ACC112 (cell line): ENCODE measurements at regions not wholly inside any gene's neighbourhood (a gene's known extent, or its start where the extent isn't known, plus 50 kb on each side); places are given as distances from the start of the nearest gene placed in this dataset.
"Not testable (repeated sequence)": the region's sequence is repeated elsewhere in the genome, so short reads cannot be mapped to it uniquely, and the experiment has no call there.

Experiments used
- H2AFZ ChIP-seq: fragments of 200-600 bp; sonication (generic); one replicate; pipeline ENCODE4 v1.6.0; 2017; ENCODE audit warnings: antibody characterized with exemption, low read length; ENCODE audit not compliant: unreplicated experiment
- H3K27ac ChIP-seq: fragments of 200-600 bp; sonication (generic); 2 replicates; pipeline ENCODE4 v1.5.1; 2014; ENCODE audit warnings: low read depth, mild to moderate bottlenecking, antibody characterized with exemption, low read length, moderate library complexity
- H3K27me3 ChIP-seq: fragments of 200-600 bp; sonication (generic); 2 replicates; pipeline ENCODE4 v1.6.1; 2014; ENCODE audit warnings: mild to moderate bottlenecking, antibody characterized with exemption, low read length, moderate library complexity, mixed read lengths; ENCODE audit not compliant: insufficient read depth
- H3K36me3 ChIP-seq: fragments of 200-600 bp; sonication (generic); 2 replicates; pipeline ENCODE4 v1.6.1; 2016; ENCODE audit warnings: mild to moderate bottlenecking, antibody characterized with exemption, low read length, moderate library complexity, mixed read lengths; ENCODE audit not compliant: insufficient read depth
- H3K4me1 ChIP-seq: fragments of 200-600 bp; sonication (generic); one replicate; pipeline ENCODE4 v1.6.1; 2016; ENCODE audit warnings: low read length, mixed read lengths; ENCODE audit not compliant: insufficient read depth, unreplicated experiment, control insufficient read depth
- H3K4me3 ChIP-seq: fragments of 200-600 bp; sonication (generic); 2 replicates; pipeline ENCODE4 v1.5.1; 2014; ENCODE audit warnings: mild to moderate bottlenecking, low read depth, low read length
- H3K79me2 ChIP-seq: fragments of 200-600 bp; sonication (generic); one replicate; pipeline ENCODE4 v1.6.0; 2016; ENCODE audit warnings: low read length; ENCODE audit not compliant: control insufficient read depth, unreplicated experiment, insufficient read depth

GRCh38 chr11:97922933-97923332 is 1097.8 kb upstream of the CNTN5 start:
- H3K4me3 ChIP-seq, H3K79me2 ChIP-seq, H2AFZ ChIP-seq, H3K4me1 ChIP-seq, H3K27me3 ChIP-seq, H3K27ac ChIP-seq, H3K36me3 ChIP-seq: not testable (repeated sequence)

- H3K4me3 ChIP-seq = no peak overlapping the region
Measured at GRCh38 chr11:97934572-97935208, 1086.1 kb upstream of the CNTN5 start.

GRCh38 chr11:97937501-97937900 is 1083.2 kb upstream of the CNTN5 start:
- Histone ChIP-seq H3K79me2 (no peaks in the 10 kb centered on the region), H3K4me1 (no peaks in the 10 kb centered on the region), H3K36me3 (no peaks in the 10 kb centered on the region), H2AFZ (no peak overlapping the region), H3K27ac (no peak overlapping the region), H3K4me3 (no peak overlapping the region), H3K27me3 (no peaks in the 10 kb centered on the region)

More at GRCh38 chr11:97934572-97935208, 1086.1 kb upstream of the CNTN5 start:
- H3K4me1 ChIP-seq = no peaks in the 10 kb centered on the region
- H2AFZ ChIP-seq = no peak overlapping the region
- H3K79me2 ChIP-seq = no peaks in the 10 kb centered on the region
- H3K27ac ChIP-seq = no peak overlapping the region
- no peaks in the 10 kb centered on the region for H3K27me3 ChIP-seq
- no peaks in the 10 kb centered on the region for H3K36me3 ChIP-seq

DNA sequence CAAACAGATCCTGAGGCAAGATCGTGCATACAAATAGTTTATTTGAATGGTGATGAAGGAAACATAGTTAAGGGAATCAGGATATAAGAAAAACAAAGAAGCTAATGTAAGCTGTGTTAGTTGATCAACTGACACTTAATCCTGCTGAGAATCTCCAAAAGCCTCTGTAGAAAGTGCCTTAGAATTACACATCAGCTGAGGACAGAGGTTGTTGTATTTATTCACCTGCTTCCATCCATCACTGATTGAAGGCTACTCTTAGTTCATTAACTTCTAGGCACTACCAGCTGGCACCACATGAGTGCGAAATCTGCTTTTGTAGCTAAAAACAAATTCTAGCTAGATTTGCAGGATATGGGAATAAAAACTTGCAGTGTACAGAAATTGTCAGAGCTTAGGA is 1082.0 kb upstream of the CNTN5 start:
- H3K79me2 ChIP-seq = no peaks in the 10 kb centered on the region
- H3K27me3 ChIP-seq = no peaks in the 10 kb centered on the region
- no peaks in the 10 kb centered on the region for H3K36me3 ChIP-seq
- H3K4me1 ChIP-seq = no peaks in the 10 kb centered on the region
- no peak overlapping the region for H3K27ac ChIP-seq
- no peak overlapping the region for H3K4me3 ChIP-seq
- H2AFZ ChIP-seq = no peak overlapping the region

DNA sequence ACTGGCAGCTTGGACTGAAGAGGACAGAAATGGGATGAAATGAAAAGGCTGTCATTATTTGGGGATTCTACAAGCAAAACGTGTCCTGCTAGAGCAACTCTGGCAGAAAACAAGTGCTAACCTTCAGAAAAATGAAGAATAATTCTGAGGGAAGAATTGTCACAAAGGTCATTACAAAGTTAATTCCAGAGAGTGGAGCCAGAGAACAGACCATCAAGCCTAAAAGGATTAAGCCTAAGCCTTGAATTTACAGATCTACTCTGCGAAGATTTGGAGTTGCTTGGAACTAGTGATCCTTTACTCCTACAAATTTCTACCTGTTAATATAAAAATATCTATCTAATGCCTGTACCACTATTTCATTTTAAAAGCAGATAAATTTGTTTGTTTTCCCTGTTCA is 1077.3 kb upstream of the CNTN5 start:
- Histone ChIP-seq H3K36me3 (no peaks in the 10 kb centered on the region), H3K27me3 (no peaks in the 10 kb centered on the region), H3K79me2 (no peaks in the 10 kb centered on the region), H3K4me1 (no peaks in the 10 kb centered on the region), H3K4me3 (no peak overlapping the region), H2AFZ (no peak overlapping the region), H3K27ac (no peak overlapping the region)

DNA sequence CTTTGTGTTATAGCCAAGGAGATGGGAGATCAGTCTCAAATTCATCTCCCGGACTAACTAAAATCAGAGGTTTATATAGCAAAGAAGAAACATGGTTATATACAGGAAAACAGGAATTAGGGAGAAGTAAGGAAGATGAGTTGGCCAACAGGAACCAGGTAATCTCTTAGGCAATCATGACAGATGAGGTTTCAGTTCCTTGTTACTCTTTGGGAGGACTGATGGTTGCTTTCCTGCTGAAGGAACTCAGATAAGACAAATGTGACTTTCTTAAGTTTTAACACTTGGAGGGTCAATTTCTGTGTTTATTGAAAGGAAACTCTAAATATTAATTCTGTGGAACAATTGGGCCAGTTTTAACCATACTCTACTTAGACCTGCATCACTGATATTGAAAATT is 1072.0 kb upstream of the CNTN5 start:
- no peak overlapping the region for H2AFZ ChIP-seq
- H3K4me3 ChIP-seq = no peak overlapping the region
- H3K27me3 ChIP-seq = no peaks in the 10 kb centered on the region
- H3K4me1 ChIP-seq = no peaks in the 10 kb centered on the region
- H3K36me3 ChIP-seq = no peaks in the 10 kb centered on the region
- H3K27ac ChIP-seq = no peak overlapping the region
- H3K79me2 ChIP-seq = no peaks in the 10 kb centered on the region

DNA sequence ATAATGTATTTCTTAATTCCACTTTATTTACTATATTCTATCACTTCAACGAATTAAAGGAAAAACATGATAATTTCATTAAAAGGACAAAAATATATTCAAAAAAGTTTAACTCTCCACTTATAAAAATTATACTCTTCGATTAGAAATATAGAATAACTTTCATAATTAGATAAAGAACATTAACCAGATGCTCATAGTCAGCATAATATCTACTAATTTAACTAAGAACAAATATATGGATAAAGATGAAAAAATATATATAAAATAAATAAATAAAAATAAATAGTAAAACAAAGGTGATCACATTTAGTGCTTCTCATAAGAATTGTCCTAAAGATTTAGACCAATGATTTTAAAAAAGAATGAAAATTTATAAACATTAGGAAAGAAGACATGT is 1065.2 kb upstream of the CNTN5 start:
- no peak overlapping the region for H3K27ac ChIP-seq
- H3K27me3 ChIP-seq = no peaks in the 10 kb centered on the region
- H2AFZ ChIP-seq = no peak overlapping the region
- no peaks in the 10 kb centered on the region for H3K36me3 ChIP-seq
- no peak overlapping the region for H3K4me3 ChIP-seq
- no peaks in the 10 kb centered on the region for H3K79me2 ChIP-seq
- H3K4me1 ChIP-seq = no peaks in the 10 kb centered on the region

DNA sequence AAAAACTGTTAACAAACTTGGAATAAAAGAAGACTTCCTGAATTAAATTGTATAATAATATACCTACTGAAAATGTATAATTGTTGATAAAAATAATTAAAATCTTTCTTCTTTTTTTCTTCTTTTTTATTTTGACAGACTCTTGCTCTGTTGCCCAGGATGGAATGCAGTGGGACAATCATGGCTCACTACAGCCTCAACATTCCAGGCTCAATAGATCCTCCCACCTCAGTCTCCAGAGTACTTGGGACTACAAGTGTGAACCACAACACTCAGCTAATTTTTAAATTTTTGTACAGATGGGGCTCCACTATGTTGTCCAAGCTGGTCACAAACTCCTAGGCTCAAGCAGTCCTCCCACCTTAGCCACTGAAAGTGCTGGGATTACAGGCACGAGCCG is 1063.8 kb upstream of the CNTN5 start:
- H3K36me3 ChIP-seq = no peaks in the 10 kb centered on the region
- no peak overlapping the region for H3K4me3 ChIP-seq
- no peaks in the 10 kb centered on the region for H3K79me2 ChIP-seq
- H3K27ac ChIP-seq = no peak overlapping the region
- H2AFZ ChIP-seq = no peak overlapping the region
- H3K27me3 ChIP-seq = no peaks in the 10 kb centered on the region
- no peaks in the 10 kb centered on the region for H3K4me1 ChIP-seq

DNA sequence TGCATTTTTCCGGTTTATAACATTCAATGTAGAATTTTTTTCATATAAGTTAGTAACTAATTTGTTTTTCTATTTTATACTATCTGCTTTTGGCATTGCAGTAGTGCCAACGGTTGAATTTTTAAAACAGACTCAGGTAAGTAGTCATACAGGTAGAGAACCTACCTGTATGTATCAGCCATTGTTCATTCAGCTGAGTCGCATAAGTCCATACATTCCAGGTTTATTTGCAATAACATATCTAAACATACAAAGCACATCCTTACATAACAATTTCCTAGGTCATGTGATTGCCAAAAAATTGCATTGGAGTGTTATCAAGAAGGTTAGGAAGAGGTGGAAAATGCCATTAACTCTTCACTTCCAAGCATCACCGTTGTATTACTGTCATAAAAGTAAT is 1059.3 kb upstream of the CNTN5 start:
- no peak overlapping the region for H3K27ac ChIP-seq
- H3K27me3 ChIP-seq = no peaks in the 10 kb centered on the region
- no peaks in the 10 kb centered on the region for H3K79me2 ChIP-seq
- no peak overlapping the region for H2AFZ ChIP-seq
- H3K4me3 ChIP-seq = no peak overlapping the region
- H3K4me1 ChIP-seq = peaks cover 23% of the 10 kb centered on the region
- H3K36me3 ChIP-seq = no peaks in the 10 kb centered on the region

GRCh38 chr11:97962758-97963157 is 1058.0 kb upstream of the CNTN5 start:
- Histone ChIP-seq H3K79me2 (no peaks in the 10 kb centered on the region), H2AFZ (no peak overlapping the region), H3K4me3 (no peak overlapping the region), H3K4me1 (peaks cover 27% of the 10 kb centered on the region), H3K36me3 (no peaks in the 10 kb centered on the region), H3K27me3 (no peaks in the 10 kb centered on the region), H3K27ac (no peak overlapping the region)

- peak overlapping the region; percentile 10 for H2AFZ ChIP-seq
Measured at GRCh38 chr11:97963528-97964331, 1057.0 kb upstream of the CNTN5 start.

More at GRCh38 chr11:97963528-97964331, 1057.0 kb upstream of the CNTN5 start:
- Histone ChIP-seq H3K4me1 (peaks cover 27% of the 10 kb centered on the region), H3K27me3 (no peaks in the 10 kb centered on the region), H3K36me3 (no peaks in the 10 kb centered on the region), H3K79me2 (no peaks in the 10 kb centered on the region), H3K27ac (no peak overlapping the region), H3K4me3 (no peak overlapping the region)
